ENCODE measurements at regions not wholly inside any gene's neighbourhood (a gene's known extent, or its start where the extent isn't known, plus 50 kb on each side); places are given as distances from the start of the nearest gene placed in this dataset.
A peak's percentile ranks its signal among the peaks of the same experiment; 100 is the strongest.

DNA sequence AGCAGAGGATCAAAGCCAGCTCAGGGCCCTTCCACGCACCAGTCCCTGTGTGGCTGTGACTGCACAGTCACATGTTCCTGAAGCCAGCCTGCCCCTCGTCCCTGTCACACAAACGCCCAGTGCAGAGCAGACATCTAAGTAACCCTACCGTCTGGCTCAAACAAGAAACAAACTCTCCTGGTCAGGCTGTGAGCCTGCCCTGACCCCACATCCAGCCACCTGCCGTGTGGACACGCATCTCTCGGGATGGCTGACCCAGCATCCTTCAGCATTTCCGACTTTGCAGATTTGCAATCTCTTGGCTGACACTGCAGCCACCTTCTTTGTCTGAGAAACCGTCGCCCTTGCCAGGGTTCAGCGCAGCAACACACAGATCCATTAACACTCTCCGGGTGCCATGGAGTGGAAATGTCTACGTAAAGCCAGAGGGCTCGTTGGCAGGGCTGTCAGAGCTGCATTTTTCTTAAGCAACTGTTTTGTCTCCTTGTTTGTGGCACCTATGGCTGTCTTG lies 82.3 kb upstream of the ASAP2 start:
- Histone ChIP-seq H3K9ac (replicated peaks; ENCODE audit: extremely low read depth, insufficient read depth, low read length) (no peak overlapping the region), H3K4me1 (ENCODE audit: control insufficient read depth, extremely low read depth, insufficient read depth, low read length) (no peaks in the 10 kb centered on the region), H3K27ac (ENCODE audit: insufficient read depth, low read depth, low read length) (no peak overlapping the region), H3K9me3 (replicated peaks; ENCODE audit: control insufficient read depth, insufficient read depth, low read length) (no peaks in the 10 kb centered on the region), H3K36me3 (ENCODE audit: control insufficient read depth in 2 of 2, extremely low read depth in 1 of 2, insufficient read depth in 2 of 2, low read length in 2 of 2) (no peaks in the 10 kb centered on the region), H3K79me2 (ENCODE audit: control insufficient read depth, insufficient read depth, low read length) (no peaks in the 10 kb centered on the region), H2AFZ (ENCODE audit: low read depth, low read length) (no peak overlapping the region), H3K27me3 (ENCODE audit: control insufficient read depth in 2 of 2, insufficient read depth in 2 of 2, low read length in 2 of 2) (peaks cover 5 to 6% of the 10 kb centered on the region in 2 experiments), H3K4me3 (replicated peaks in 1 of 3; ENCODE audit: insufficient read depth in 1 of 3, low read depth in 1 of 3, low read length in 3 of 3) (no peak overlapping the region), H4K20me1 (replicated peaks; ENCODE audit: control insufficient read depth, extremely low read depth, insufficient read depth, low read length) (no peaks in the 10 kb centered on the region), H3K9me1 (replicated peaks; ENCODE audit: control insufficient read depth, extremely low read depth, insufficient read depth, low read length) (no peaks in the 10 kb centered on the region), H3K4me2 (ENCODE audit: insufficient read depth, low read length) (no peak overlapping the region)
- DNase-seq (ENCODE audit: low read depth, low spot score), result peak; percentile 53
- FAIRE-seq, result no peak
- POLR2A ChIA-PET, result no interaction called here
- dilution Hi-C loops (cut with MboI; ENCODE audit: extremely low pct_ligation_motif_present, low sequenced_read_pairs) (no loop called here), intact Hi-C loops (cut with micrococcal nuclease) (no loop called here)
- TF ChIP-seq FOS (IDR thresholded peaks at IDR 0.05; ENCODE audit: borderline replicate concordance, insufficient read depth, low read length) (no peak), GATA2 (IDR thresholded peaks at IDR 0.05; ENCODE audit: insufficient read depth, insufficient read length, low read depth, low read length) (no peak), MYC (IDR thresholded peaks at IDR 0.05; ENCODE audit: low read depth, low read length) (no peak), POLR2A (IDR thresholded peaks at IDR 0.05; ENCODE audit: low read depth, low read length) (no peak), JUN (IDR thresholded peaks at IDR 0.05; ENCODE audit: borderline replicate concordance, insufficient read depth, insufficient read length, low read depth) (no peak), POLR2AphosphoS5 (IDR thresholded peaks at IDR 0.05; ENCODE audit: insufficient read depth, low read depth, low read length) (no peak), EZH2 (IDR thresholded peaks at IDR 0.05; ENCODE audit: borderline replicate concordance, low read depth, low read length, severe bottlenecking) (no peak)
- TF ChIP-seq, protein P1, sequence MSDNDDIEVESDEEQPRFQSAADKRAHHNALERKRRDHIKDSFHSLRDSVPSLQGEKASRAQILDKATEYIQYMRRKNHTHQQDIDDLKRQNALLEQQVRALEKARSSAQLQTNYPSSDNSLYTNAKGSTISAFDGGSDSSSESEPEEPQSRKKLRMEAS (IDR thresholded peaks at IDR 0.05; ENCODE audit: insufficient read depth, insufficient read length), result no peak
- TF ChIP-seq, protein P2, sequence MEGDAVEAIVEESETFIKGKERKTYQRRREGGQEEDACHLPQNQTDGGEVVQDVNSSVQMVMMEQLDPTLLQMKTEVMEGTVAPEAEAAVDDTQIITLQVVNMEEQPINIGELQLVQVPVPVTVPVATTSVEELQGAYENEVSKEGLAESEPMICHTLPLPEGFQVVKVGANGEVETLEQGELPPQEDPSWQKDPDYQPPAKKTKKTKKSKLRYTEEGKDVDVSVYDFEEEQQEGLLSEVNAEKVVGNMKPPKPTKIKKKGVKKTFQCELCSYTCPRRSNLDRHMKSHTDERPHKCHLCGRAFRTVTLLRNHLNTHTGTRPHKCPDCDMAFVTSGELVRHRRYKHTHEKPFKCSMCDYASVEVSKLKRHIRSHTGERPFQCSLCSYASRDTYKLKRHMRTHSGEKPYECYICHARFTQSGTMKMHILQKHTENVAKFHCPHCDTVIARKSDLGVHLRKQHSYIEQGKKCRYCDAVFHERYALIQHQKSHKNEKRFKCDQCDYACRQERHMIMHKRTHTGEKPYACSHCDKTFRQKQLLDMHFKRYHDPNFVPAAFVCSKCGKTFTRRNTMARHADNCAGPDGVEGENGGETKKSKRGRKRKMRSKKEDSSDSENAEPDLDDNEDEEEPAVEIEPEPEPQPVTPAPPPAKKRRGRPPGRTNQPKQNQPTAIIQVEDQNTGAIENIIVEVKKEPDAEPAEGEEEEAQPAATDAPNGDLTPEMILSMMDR (IDR thresholded peaks at IDR 0.05; ENCODE audit: extremely low read depth in 1 of 2, insufficient read depth in 1 of 2, low read depth in 1 of 2, low read length in 2 of 2), result no peak
- CTCF ChIA-PET, result interaction anchor here (0.7 kb wide), 1 partner anchor 15 kb away, joined by 3 read pairs; no protein-coding TSS in a partner anchor
- no TSS peak for BruUV-seq (replicated peaks)
